ENCODE measurements at regions not wholly inside any gene's neighbourhood (a gene's known extent, or its start where the extent isn't known, plus 50 kb on each side); places are given as distances from the start of the nearest gene placed in this dataset.
A peak's percentile ranks its signal among the peaks of the same experiment; 100 is the strongest.

DNA sequence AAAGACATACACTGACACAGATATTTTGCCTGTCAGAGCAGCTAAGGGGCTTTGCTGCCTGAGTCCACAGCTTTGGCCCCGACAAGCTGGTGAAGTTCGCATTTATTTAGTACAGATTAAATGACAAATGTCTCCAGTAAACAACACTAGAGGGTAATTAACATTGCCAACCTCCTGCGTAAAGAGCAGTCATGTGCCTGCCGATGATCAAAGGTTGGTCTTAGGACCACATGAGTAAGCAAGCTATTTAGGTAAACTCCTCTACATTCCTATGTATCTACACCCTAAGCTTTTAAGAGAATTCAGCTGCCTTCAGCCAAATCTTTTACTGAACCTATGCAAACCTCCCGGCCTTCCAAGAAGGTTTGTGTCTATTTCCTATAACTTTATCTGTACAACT, 73.0 kb upstream of the PJA2 start:
- POLR2A ChIA-PET, result no interaction called here
- no peak overlapping the region for H3K4me3 ChIP-seq (ENCODE audit: low read depth, low read length)
- CTCF ChIA-PET, result interaction anchor here (0.9 to 1.3 kb wide), 2 partner anchors 8 to 961 kb away, joined by 3 to 4 read pairs; no protein-coding TSS in a partner anchor
- TF ChIP-seq, protein P1, sequence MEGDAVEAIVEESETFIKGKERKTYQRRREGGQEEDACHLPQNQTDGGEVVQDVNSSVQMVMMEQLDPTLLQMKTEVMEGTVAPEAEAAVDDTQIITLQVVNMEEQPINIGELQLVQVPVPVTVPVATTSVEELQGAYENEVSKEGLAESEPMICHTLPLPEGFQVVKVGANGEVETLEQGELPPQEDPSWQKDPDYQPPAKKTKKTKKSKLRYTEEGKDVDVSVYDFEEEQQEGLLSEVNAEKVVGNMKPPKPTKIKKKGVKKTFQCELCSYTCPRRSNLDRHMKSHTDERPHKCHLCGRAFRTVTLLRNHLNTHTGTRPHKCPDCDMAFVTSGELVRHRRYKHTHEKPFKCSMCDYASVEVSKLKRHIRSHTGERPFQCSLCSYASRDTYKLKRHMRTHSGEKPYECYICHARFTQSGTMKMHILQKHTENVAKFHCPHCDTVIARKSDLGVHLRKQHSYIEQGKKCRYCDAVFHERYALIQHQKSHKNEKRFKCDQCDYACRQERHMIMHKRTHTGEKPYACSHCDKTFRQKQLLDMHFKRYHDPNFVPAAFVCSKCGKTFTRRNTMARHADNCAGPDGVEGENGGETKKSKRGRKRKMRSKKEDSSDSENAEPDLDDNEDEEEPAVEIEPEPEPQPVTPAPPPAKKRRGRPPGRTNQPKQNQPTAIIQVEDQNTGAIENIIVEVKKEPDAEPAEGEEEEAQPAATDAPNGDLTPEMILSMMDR (IDR thresholded peaks at IDR 0.05; ENCODE audit: insufficient read depth, low read length, missing control alignments), result no peak
- no peak for DNase-seq (ENCODE audit: low read depth, low spot score)

DNA sequence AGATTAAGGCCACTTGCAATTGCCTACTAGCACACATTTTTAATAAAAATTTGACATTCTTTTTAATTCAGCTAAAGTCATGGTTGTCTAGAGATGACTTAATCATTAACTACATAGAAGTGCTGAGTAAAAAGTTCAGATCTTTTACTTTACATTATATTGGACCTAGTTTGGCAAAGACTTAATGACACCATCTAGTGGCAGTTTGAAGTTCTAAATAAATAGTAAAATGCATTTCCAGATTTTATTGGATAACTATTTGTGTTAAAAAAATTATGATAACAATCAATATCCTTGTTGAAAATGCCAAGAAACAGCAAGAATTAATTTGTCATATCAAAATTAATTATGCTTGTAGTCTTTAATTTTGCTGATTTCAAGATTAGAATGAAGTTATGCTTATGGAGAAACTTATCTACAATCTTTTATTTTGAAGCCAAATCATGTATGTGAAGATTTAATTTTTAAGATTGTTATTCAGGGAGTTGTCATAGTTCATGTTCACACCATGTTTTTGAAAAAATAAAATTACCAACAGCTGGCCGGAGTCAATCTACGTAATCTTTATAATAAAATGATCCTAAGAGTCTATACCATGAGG, 69.6 kb upstream of the PJA2 start:
- TF ChIP-seq, protein P1 (IDR thresholded peaks at IDR 0.05; ENCODE audit: insufficient read depth, low read length, missing control alignments), result peak; percentile 28
- H3K4me3 ChIP-seq (ENCODE audit: low read depth, low read length), result no peak overlapping the region
- POLR2A ChIA-PET, result no interaction called here
- no peak for DNase-seq (ENCODE audit: low read depth, low spot score)
- CTCF ChIA-PET, result interaction anchor here (0.9 to 3.5 kb wide), 8 partner anchors 10 to 957 kb away, joined by 3 to 22 read pairs (median 3); no protein-coding TSS in a partner anchor

DNA sequence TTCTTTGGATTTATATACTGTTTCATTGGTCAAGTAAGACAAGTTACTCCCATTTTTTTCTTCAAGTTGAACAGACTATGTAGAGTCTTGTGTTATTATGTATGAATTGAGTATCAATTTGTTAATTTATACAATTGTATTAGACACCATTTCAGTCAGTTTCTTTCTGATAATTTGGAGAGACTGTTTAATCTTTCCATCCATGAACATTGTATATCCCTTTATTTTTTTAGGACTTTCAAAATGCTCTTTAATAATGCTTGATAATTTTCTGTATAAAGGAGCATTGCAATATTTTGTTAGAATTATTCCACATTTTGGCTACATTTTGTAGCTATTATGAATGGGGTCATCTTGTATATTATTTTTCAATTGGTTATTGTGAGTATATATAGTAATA, 69.1 kb upstream of the PJA2 start:
- TF ChIP-seq, protein P1 (IDR thresholded peaks at IDR 0.05; ENCODE audit: insufficient read depth, low read length, missing control alignments), result no peak
- ChIA-PET CTCF (interaction anchor here (0.9 to 3.5 kb wide), 7 partner anchors 9 to 956 kb away, joined by 3 to 22 read pairs (median 3); no protein-coding TSS in a partner anchor), POLR2A (no interaction called here)
- H3K4me3 ChIP-seq (ENCODE audit: low read depth, low read length), result no peak overlapping the region
- no peak for DNase-seq (ENCODE audit: low read depth, low spot score)

DNA sequence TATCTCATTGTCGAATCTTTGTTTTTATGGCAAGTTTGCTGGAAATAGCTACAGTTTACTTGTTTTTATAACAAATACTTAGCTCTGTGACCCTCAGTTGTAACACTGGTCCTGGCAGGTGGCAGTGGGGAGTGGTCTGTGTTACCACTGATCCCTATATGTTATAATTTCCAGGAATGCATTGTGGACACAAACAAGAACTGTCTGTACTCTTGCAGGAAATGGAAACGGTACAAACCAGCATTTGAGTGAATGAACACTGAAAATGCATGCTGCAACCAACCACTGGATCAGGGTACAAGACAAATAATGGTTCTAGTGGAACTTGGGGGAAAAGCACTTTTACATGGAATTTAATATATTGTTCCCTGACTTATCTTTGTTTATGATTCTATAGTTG, 66.5 kb upstream of the PJA2 start:
- TF ChIP-seq, protein P1 (IDR thresholded peaks at IDR 0.05; ENCODE audit: insufficient read depth, low read length, missing control alignments), result no peak
- H3K4me3 ChIP-seq (ENCODE audit: low read depth, low read length), result no peak overlapping the region
- ChIA-PET CTCF (interaction anchor here (0.8 to 1.4 kb wide), 4 partner anchors 37 to 997 kb away, joined by 3 to 4 read pairs (median 3); no protein-coding TSS in a partner anchor), POLR2A (no interaction called here)
- no peak for DNase-seq (ENCODE audit: low read depth, low spot score)

DNA sequence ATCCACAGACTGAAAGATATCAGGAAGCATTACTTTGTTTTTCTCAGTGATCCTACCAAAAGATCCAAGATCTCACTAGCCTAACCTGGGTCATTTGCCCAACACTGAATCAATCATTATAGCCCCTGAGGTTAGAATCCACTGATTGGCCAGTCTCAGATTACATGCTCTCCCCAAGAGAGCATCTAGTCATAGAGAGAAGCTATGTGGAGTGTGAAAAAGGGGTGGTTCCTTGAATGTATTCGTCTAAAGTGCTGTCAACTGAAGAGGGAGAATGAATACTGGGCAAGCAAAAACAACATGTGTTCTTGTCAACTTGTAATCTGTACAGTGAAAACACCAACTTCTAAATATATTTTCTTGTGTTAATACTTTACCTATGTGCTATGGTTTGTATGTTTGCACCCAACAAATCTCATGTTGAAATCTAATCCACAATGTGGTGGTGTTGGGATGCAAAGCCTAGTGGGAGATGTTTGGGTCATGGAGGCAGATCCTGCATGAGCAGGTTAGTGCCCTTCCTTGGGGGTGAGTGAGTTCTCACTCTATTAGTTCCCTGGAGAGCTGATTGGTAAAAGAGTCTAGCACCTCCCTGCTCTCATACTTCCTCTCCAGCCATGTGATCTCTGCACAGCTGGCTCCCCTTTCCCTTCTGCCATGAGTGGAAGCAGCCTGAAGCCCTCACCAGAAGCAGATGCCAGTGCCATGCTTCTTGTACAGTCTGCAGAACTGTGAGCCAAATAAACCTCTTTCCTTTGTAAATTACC, 60.3 kb upstream of the PJA2 start:
- no peak overlapping the region for H3K4me3 ChIP-seq (ENCODE audit: low read depth, low read length)
- ChIA-PET CTCF (interaction anchor here (1.1 to 3.0 kb wide), 6 partner anchors 9 to 828 kb away, joined by 3 to 14 read pairs (median 6); no protein-coding TSS in a partner anchor), POLR2A (no interaction called here)
- DNase-seq (ENCODE audit: low read depth, low spot score), result no peak
- TF ChIP-seq, protein P1 (IDR thresholded peaks at IDR 0.05; ENCODE audit: insufficient read depth, low read length, missing control alignments), result no peak

DNA sequence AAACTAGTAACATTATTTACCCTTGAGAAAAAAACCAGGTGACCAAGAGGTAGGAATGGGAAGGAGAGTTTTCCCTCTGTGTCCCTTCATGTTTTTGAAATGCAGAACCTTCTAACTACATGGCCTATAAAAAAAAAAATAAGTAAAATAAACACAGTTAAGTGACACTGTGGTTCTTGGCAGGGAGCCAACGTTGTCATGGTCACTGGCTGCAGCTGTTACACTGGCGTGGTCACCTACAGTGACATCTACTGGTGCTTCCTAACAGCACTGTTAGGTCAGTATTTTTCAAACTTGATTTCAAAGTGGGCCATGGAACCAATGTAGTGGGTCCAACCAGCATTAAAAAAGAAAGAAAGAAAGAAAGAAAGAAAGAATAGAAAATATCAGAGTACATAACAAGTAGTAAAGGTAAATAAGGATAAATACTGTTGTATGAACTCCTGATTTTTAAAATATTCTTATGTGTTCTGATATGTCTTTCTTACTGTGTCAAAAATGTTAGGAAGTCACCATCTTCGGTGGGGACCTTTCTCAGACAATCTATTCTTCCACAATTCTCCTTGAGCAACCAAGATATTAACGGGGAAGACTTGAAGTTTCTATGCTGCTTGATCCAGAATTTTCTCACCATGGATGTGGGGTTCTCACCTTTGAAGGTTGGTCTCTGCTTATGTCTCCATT, 59.1 kb upstream of the PJA2 start:
- H3K4me3 ChIP-seq (ENCODE audit: low read depth, low read length), result no peak overlapping the region
- TF ChIP-seq, protein P1 (IDR thresholded peaks at IDR 0.05; ENCODE audit: insufficient read depth, low read length, missing control alignments), result peak; percentile 77
- peak; percentile 67 for DNase-seq (ENCODE audit: low read depth, low spot score)
- ChIA-PET POLR2A (no interaction called here), CTCF (interaction anchor here (0.8 to 3.0 kb wide), 8 partner anchors 10 to 826 kb away, joined by 3 to 14 read pairs (median 3); no protein-coding TSS in a partner anchor)

Data from AG04449 (cell line).